ENCODE measurements at regions not wholly inside any gene's neighbourhood (a gene's known extent, or its start where the extent isn't known, plus 50 kb on each side); places are given as distances from the start of the nearest gene placed in this dataset.

- BruUV-seq (replicated peaks): no TSS peak
Measured at GRCh38 chr3:16794257-16794656, 90.5 kb upstream of the PLCL2 start.

GRCh38 chr3:16795581-16795980 lies 89.2 kb upstream of the PLCL2 start:
- no peak overlapping the region for H3K27ac ChIP-seq (ENCODE audit: extremely low read depth, low read depth, low read length)
- no peaks in the 10 kb centered on the region for H3K9me3 ChIP-seq (replicated peaks; ENCODE audit: control insufficient read depth, insufficient read depth, low read depth, low read length)
- no peaks in the 10 kb centered on the region for H3K36me3 ChIP-seq (ENCODE audit: control insufficient read depth, insufficient read depth, low read length)
- TF ChIP-seq ZNF740 (CRISPR knock-in tag; IDR thresholded peaks at IDR 0.05): no peak
- TF ChIP-seq ZNF740 (tag; IDR thresholded peaks at IDR 0.05): no peak
- no peak for TF ChIP-seq ZNF609 (CRISPR knock-in tag; IDR thresholded peaks at IDR 0.05; ENCODE audit: borderline replicate concordance)
- 0 out of 2 replicates have a peak, but pooled peaks have one; percentile 18 for TF ChIP-seq SPI1 (IDR thresholded peaks at IDR 0.05; ENCODE audit: borderline replicate concordance, low read depth, low read length)
- no peak for TF ChIP-seq FOXJ3 (CRISPR knock-in tag; IDR thresholded peaks at IDR 0.05)
- no peak for TF ChIP-seq ZKSCAN8 (CRISPR knock-in tag; IDR thresholded peaks at IDR 0.05)
- FAIRE-seq (no peak), DNase-seq (ENCODE audit: extremely low read depth in 1 of 4, low spot score in 3 of 4) (no peak), ATAC-seq (no peak)
- H3K4me2 ChIP-seq (ENCODE audit: insufficient read depth, low read length): no peak overlapping the region
- BruUV-seq (replicated peaks): no TSS peak
- no peak overlapping the region for H3K9ac ChIP-seq (ENCODE audit: insufficient read depth in 1 of 2, low read depth in 2 of 2, low read length in 2 of 2)
- in situ Hi-C loops (cut with MboI): no loop called here
- H3K79me2 ChIP-seq (ENCODE audit: control insufficient read depth, insufficient read depth, low read length): no peaks in the 10 kb centered on the region
- no peaks in the 10 kb centered on the region for H3K27me3 ChIP-seq (ENCODE audit: control insufficient read depth in 2 of 2, insufficient read depth in 2 of 2, low read length in 2 of 2)
- H4K20me1 ChIP-seq (replicated peaks; ENCODE audit: control insufficient read depth, insufficient read depth, low read length): no peaks in the 10 kb centered on the region
- POLR2A ChIA-PET: no interaction called here
- H2AFZ ChIP-seq (ENCODE audit: low read depth, low read length): no peak overlapping the region
- no peak overlapping the region for H3K4me3 ChIP-seq
- H3K4me1 ChIP-seq (replicated peaks in 1 of 2; ENCODE audit: control insufficient read depth in 2 of 2, insufficient read depth in 2 of 2, low read length in 2 of 2): no peaks in the 10 kb centered on the region
- CTCF ChIA-PET (ENCODE audit: low intra/inter-chr PET ratio): no interaction called here
- WGBS (ENCODE audit: insufficient coverage, low coverage, missing lambda C conversion rate): 0% methylated on average over 2 of the region's 2 CpGs
- intact Hi-C loops (cut with micrococcal nuclease): no loop called here
- no peaks in the 10 kb centered on the region for H3K9me1 ChIP-seq (ENCODE audit: control insufficient read depth, insufficient read depth, low read length)

More at GRCh38 chr3:16794257-16794656, 90.5 kb upstream of the PLCL2 start:
- no peaks in the 10 kb centered on the region for H3K27me3 ChIP-seq (ENCODE audit: control insufficient read depth in 2 of 2, insufficient read depth in 2 of 2, low read length in 2 of 2)
- no peaks in the 10 kb centered on the region for H3K79me2 ChIP-seq (ENCODE audit: control insufficient read depth, insufficient read depth, low read length)
- no peak overlapping the region for H2AFZ ChIP-seq (ENCODE audit: low read depth, low read length)
- H3K4me1 ChIP-seq (replicated peaks in 1 of 2; ENCODE audit: control insufficient read depth in 2 of 2, insufficient read depth in 2 of 2, low read length in 2 of 2): no peaks in the 10 kb centered on the region
- H3K27ac ChIP-seq (ENCODE audit: extremely low read depth, low read depth, low read length): no peak overlapping the region
- ChIA-PET CTCF (ENCODE audit: low intra/inter-chr PET ratio) (no interaction called here), POLR2A (no interaction called here)
- FAIRE-seq (no peak), ATAC-seq (no peak), DNase-seq (ENCODE audit: extremely low read depth in 1 of 4, low spot score in 3 of 4) (no peak)
- in situ Hi-C loops (cut with MboI) (no loop called here), intact Hi-C loops (cut with micrococcal nuclease) (no loop called here)
- H3K4me2 ChIP-seq (ENCODE audit: insufficient read depth, low read length): no peak overlapping the region
- H3K9me1 ChIP-seq (ENCODE audit: control insufficient read depth, insufficient read depth, low read length): no peaks in the 10 kb centered on the region
- H3K9me3 ChIP-seq (replicated peaks; ENCODE audit: control insufficient read depth, insufficient read depth, low read depth, low read length): no peaks in the 10 kb centered on the region
- H3K36me3 ChIP-seq (ENCODE audit: control insufficient read depth, insufficient read depth, low read length): no peaks in the 10 kb centered on the region
- TF ChIP-seq SP2 (IDR thresholded peaks at IDR 0.05; ENCODE audit: extremely low read depth, low read depth, low read length, poor library complexity, severe bottlenecking) (no peak), FOXJ2 (tag; IDR thresholded peaks at IDR 0.05) (0 out of 2 replicates have a peak, but pooled peaks have one; percentile 7)
- no peak overlapping the region for H3K4me3 ChIP-seq
- H3K9ac ChIP-seq (ENCODE audit: insufficient read depth in 1 of 2, low read depth in 2 of 2, low read length in 2 of 2): no peak overlapping the region
- no peaks in the 10 kb centered on the region for H4K20me1 ChIP-seq (replicated peaks; ENCODE audit: control insufficient read depth, insufficient read depth, low read length)

Measured in K562 (cell line).